ENCODE measurements at regions not wholly inside any gene's neighbourhood (a gene's known extent, or its start where the extent isn't known, plus 50 kb on each side); places are given as distances from the start of the nearest gene placed in this dataset.

DNA sequence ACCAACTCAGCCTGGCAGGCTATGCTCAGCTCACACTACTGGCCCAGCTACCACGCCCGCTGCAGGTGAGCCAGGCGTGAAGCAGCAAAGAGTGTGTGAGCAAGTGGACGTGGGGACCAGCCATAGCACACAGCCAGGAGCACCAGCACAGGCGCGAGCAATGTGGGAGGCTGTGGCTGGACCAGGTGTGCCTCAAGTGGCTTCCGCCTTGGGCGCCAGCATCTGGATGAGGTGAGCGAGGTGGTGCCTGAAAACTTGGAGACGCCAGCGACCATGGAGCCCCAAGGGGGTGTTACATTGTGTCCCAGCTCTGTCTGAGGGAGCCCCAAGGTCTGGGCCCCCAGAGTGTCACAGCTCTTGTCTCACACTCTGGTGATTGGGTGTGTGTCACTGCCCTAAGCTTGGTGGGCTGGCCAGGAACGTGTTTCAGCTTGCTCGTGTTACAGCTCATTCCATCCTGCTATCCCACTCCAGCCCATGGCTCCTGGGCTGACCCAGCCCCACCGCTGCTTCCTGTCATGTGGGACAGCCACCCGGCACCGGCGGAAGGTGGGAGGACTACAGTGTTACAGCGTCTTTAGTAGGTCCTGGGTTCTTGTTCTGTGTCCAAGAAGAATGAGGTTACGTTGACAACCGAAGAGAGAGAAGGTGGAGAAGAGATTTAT lies 508.0 kb upstream of the MMS22L start:
- in situ Hi-C loops (cut with MboI; ENCODE audit: low sequenced_read_pairs): no loop called here

DNA sequence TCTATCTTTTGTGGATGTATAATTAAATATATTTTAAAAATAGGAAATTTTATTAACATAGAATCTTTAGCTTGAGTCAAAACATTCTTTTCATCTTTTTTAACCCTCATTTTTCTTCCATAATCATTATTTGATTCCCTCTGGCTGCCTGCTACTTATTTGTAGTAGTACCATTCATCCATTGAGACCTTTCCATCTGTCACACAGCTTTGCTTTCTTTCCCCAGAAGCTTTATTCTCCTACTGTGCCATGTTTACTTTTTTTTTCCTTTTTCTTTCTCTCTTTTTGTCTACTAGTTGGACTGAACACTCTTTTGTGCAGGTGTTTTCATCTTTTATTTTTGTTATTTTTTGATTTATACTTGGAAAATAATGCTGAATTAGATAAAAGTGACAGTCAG lies 522.6 kb upstream of the MMS22L start:
- in situ Hi-C loops (cut with MboI; ENCODE audit: low sequenced_read_pairs): no loop called here

DNA sequence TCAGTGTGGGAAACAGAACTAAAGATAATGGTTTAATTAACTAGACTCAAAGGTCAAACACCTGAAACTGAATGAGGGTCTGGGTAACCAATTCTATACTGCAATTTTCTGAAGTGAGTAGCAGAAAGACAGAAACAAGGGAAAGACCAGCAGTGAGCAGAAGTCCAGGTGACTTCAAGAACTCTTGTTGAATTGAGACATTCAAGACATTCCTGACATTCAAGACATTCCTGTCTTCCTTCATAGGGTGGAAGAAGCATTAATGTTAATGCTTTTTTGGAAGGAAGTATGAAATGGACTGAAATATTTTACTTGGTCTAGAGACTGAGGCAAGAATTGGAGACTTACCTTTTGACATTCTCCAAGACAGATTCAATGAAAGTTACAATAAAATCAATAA lies 529.9 kb upstream of the MMS22L start:
- in situ Hi-C loops (cut with MboI; ENCODE audit: low sequenced_read_pairs): no loop called here

GRCh38 chr6:97813889-97814567 lies 531.0 kb upstream of the MMS22L start:
- in situ Hi-C loops (cut with MboI; ENCODE audit: low sequenced_read_pairs): no loop called here

DNA sequence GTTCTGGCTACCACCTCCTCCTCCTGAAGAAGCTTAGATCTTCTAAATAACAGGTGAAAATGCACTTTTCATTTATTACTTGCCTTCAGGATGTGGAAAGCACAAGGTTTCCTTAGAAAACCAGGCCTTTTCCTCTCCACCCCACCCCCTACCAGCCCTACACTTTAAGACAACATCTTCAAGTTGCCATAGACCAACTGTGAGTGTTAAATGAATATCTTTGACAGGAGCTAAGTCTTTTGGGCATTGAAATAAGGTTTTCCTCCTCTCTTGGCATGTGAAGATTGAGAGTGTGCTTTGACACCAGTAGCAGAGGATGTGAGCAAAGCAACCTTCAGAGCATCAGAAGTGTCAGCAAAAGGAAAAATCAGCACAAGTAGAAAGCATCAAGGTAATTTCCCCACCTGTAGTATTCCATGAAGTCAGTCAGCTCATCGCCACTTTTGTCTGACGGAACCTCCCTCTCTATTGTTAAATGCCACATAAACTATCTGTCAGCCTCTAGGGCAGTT lies 532.3 kb upstream of the MMS22L start:
- in situ Hi-C loops (cut with MboI; ENCODE audit: low sequenced_read_pairs): no loop called here

GRCh38 chr6:97816526-97816925 lies 533.5 kb upstream of the MMS22L start:
- in situ Hi-C loops (cut with MboI; ENCODE audit: low sequenced_read_pairs): no loop called here

DNA sequence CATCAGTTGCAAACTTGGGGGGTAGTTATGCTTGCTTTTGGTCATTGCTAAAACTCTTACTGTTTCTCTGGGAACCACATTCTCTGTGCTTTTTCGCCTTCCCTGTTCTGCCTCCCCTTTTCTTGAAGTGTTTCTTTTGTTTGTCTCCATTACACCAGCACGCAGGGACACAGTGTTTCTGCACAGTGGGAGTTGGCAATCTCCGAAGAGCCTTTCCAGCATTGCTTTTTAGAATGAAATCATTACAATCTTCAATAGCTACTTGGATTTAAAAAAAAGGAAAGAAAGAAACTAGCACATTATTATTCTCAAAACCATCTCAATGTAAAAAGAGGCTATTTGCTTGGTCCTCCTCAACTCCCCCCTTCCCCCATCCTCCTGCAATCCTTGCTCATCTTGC lies 536.7 kb upstream of the MMS22L start:
- in situ Hi-C loops (cut with MboI; ENCODE audit: low sequenced_read_pairs): no loop called here

GRCh38 chr6:97820400-97820799 lies 537.4 kb upstream of the MMS22L start:
- in situ Hi-C loops (cut with MboI; ENCODE audit: low sequenced_read_pairs): no loop called here

GRCh38 chr6:97822632-97823031 lies 539.6 kb upstream of the MMS22L start:
- in situ Hi-C loops (cut with MboI; ENCODE audit: low sequenced_read_pairs): no loop called here

DNA sequence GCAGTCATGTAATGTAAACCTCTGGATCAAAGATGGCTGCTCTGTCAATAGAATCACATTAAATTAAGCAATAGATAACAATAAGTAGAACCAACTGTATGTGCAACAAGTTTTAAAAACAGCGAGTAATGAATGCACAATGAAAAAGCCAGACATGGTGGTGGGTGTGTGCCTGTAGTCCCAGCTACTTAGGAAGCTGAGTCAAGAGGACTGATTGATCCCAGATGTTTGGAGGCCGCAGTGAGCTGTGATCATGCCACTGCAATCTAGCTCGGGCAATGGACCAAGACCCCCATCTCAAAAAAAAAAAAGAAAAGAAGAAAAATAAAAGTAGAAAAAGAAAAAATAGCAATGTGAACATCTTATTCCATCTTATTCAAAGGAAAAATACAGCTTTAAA lies 558.7 kb upstream of the MMS22L start:
- in situ Hi-C loops (cut with MboI; ENCODE audit: low sequenced_read_pairs): no loop called here

GRCh38 chr6:97842521-97842920 lies 559.5 kb upstream of the MMS22L start:
- in situ Hi-C loops (cut with MboI; ENCODE audit: low sequenced_read_pairs): no loop called here

DNA sequence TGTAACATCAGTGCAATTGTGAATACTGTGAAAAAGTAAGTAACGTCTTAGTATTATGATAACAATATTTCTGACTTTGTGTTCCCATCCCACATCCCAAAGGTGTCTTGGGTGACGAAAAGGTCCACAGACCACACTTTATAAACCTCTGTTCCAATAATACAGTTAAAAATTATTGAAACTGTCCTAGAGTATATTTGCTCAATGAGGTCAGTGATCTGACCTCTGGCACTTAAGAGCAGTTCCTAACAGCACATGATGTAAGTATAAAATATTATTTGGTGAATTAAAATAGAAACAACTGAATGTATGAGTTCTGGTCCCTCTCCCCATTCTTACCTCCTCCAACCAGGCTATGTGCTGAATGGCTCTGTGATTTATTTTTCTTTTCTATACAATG lies 566.4 kb upstream of the MMS22L start:
- in situ Hi-C loops (cut with MboI; ENCODE audit: low sequenced_read_pairs): no loop called here

DNA sequence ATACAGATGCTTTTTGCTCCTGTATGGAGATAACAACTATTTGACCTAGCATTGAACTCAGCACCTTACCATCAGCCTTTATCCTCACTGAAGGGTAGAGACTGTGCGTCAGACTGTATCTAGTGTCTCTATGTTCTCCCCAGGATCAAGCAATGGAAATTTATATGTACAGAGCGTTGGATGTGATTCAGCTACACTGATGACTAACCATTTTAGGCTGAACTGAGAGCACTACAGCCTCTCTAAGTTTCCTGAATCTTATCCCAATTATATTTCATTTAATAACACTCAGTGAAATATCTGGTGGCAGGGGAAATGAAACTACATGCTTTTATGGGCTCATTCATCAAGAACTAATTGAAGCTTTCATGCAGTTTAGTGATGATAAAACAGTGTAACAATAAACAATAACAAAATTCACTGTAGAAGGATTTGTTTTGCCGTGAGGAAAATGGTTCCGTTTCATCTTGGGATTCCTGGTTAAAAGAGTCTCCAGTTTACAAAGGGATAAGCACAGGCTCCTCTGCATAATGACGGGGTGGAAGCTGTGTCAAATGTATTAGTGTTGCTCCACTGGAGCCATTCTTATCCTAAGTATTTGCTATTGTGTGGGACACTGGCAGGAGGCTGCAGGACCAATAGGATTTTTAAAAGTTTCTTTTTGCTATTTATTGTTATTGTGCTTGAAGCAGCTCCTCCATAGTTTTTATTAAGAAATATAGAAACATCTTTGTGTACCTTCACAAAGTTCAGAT lies 567.6 kb upstream of the MMS22L start:
- in situ Hi-C loops (cut with MboI; ENCODE audit: low sequenced_read_pairs): no loop called here

- in situ Hi-C loops (cut with MboI; ENCODE audit: low sequenced_read_pairs): no loop called here
These were observed 580.7 kb upstream of the MMS22L start for GRCh38 chr6:97863697-97864096.

DNA sequence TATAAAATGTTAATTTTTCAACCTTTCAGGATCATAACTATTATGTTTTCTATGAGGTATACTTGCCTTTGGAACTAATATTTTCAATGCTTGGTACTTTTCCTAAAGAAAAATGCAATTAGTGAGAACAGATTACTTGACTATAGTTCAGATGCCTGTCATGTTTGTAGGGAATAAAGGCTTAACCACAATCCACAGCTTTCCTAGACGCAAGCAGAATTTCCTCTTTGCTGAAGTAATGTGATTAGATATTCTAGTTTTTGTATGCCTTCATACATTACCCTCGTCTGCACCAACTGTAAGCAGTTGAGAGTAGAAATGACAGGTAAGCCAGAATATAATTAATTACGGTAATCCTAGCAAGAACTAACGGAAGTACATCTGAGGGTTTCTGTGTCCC lies 581.4 kb upstream of the MMS22L start:
- in situ Hi-C loops (cut with MboI; ENCODE audit: low sequenced_read_pairs): no loop called here

DNA sequence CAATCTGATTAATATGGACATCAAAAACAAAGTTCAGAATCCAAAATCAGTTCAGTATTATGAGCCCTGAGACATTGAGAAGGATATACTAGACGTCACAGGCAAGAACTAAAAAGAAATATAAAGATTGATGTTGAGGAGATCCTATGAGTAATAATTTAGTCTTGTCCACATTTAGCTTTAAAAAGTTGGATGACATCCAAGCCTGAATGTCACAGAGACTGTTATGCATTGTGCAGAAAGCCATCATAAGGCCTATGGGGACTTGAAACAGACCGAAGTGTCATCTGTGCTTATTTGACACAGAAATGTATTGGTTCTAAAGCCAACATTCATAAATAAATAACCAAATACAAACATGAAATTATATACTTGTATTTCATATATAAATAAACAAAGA lies 581.8 kb upstream of the MMS22L start:
- in situ Hi-C loops (cut with MboI; ENCODE audit: low sequenced_read_pairs): no loop called here

- in situ Hi-C loops (cut with MboI; ENCODE audit: low sequenced_read_pairs): no loop called here
These were observed 582.6 kb upstream of the MMS22L start for GRCh38 chr6:97865612-97866011.

- in situ Hi-C loops (cut with MboI; ENCODE audit: low sequenced_read_pairs): no loop called here
These were observed 583.6 kb upstream of the MMS22L start for GRCh38 chr6:97866616-97867015.

DNA sequence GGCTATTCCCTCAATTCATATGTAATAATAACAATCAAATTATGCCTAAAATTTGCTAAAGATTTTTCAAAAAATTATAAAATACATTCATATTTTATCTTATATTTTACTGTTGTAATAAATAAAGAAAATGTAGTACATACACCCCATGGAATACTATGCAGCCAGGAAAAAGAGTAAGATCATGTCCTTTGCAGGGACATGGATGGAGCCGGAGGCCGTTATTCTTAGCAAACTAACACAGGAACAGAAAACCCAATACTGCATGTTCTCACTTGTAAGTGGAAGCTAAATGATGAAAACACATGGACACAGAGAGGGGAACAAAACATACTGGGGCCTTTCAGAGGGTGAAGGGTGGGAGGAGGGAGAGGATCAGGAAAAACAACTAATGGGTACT lies 584.2 kb upstream of the MMS22L start:
- in situ Hi-C loops (cut with MboI; ENCODE audit: low sequenced_read_pairs): no loop called here

GRCh38 chr6:97870273-97870672 lies 587.3 kb upstream of the MMS22L start:
- in situ Hi-C loops (cut with MboI; ENCODE audit: low sequenced_read_pairs): no loop called here

- in situ Hi-C loops (cut with MboI; ENCODE audit: low sequenced_read_pairs): no loop called here
These were observed 593.7 kb upstream of the MMS22L start for GRCh38 chr6:97876711-97877110.

GRCh38 chr6:97882755-97883154 lies 599.7 kb upstream of the MMS22L start:
- in situ Hi-C loops (cut with MboI; ENCODE audit: low sequenced_read_pairs): no loop called here
